Spleen (tissue), 11 donors: ENCODE measurements at regions not wholly inside any gene's neighbourhood (a gene's known extent, or its start where the extent isn't known, plus 50 kb on each side); places are given as distances from the start of the nearest gene placed in this dataset.

ENCODE experiments used
- DNase-seq: peaks from one replicate; pipeline ENCODE4 v3.0.0-alpha.2; 2020
- H3K27ac ChIP-seq, 8 donors: fragments of 200-600 bp; sonication (generic) in 7 of 8; 1 replicate in 4 of 8; 2 replicates in 4 of 8; pipeline versions ENCODE4 v1.5.0 to v1.8.0; 2016 to 2021; ENCODE audit warnings: inconsistent platforms in 4 of 8, mild to moderate bottlenecking in 4 of 8, moderate library complexity in 1 of 8
- H3K27me3 ChIP-seq, 7 donors: fragments of 200-600 bp; sonication (generic) in 6 of 7; replicated peaks in 1 of 7; 1 replicate in 4 of 7; 2 replicates in 3 of 7; pipeline versions ENCODE4 v1.5.0 to v1.8.0; 2016 to 2021; ENCODE audit warnings: inconsistent platforms in 3 of 7, mild to moderate bottlenecking in 1 of 7
- H3K36me3 ChIP-seq, 6 donors: fragments of 200-600 bp; sonication (generic) in 5 of 6; 1 replicate in 4 of 6; 2 replicates in 2 of 6; pipeline versions ENCODE4 v1.5.0 to v1.8.0; 2016 to 2021; ENCODE audit warnings: inconsistent platforms in 2 of 6
- H3K4me1 ChIP-seq, 6 donors: fragments of 200-600 bp; sonication (generic) in 5 of 6; 1 replicate in 3 of 6; 2 replicates in 3 of 6; pipeline versions ENCODE4 v1.5.0 to v1.8.0; 2016 to 2021; ENCODE audit warnings: inconsistent platforms in 3 of 6
- H3K4me3 ChIP-seq, 8 donors: fragments of 200-600 bp; sonication (generic) in 7 of 8; 1 replicate in 4 of 8; 2 replicates in 4 of 8; pipeline versions ENCODE4 v1.5.0 to v1.8.0; 2016 to 2021; ENCODE audit warnings: inconsistent platforms in 4 of 8, mild to moderate bottlenecking in 4 of 8, moderate library complexity in 2 of 8
- H3K9me3 ChIP-seq, 8 donors: fragments of 200-600 bp; sonication (generic) in 7 of 8; 1 replicate in 4 of 8; 2 replicates in 4 of 8; pipeline versions ENCODE4 v1.5.0 to v1.8.0; 2016 to 2021; ENCODE audit warnings: inconsistent platforms in 4 of 8
- CTCF ChIP-seq, 11 experiments: fragments of 200-600 bp in 7 of 11; fragments of 450-650 bp in 4 of 11; sonication (generic) in 4 of 11; IDR thresholded peaks in 8 of 11; conservative IDR thresholded peaks in 3 of 11; 1 replicate in 7 of 11; 2 replicates in 4 of 11; pipeline versions ENCODE4 v1.4.0 to v1.8.0; 2016 to 2021; ENCODE audit warnings: antibody characterized with exemption in 11 of 11, inconsistent platforms in 4 of 11, mild to moderate bottlenecking in 1 of 11
- POLR2A ChIP-seq, 3 donors: fragments of 450-650 bp; IDR thresholded peaks; one replicate each; pipeline ENCODE4 v1.5.1; 2017; ENCODE audit warnings: antibody characterized with exemption in 3 of 3, mild to moderate bottlenecking in 1 of 3
- POLR2AphosphoS5 ChIP-seq, 3 donors: sonication (generic); formaldehyde crosslinking; IDR thresholded peaks; one replicate each; pipeline ENCODE4 v1.5.1; 2017; ENCODE audit warnings: antibody characterized with exemption in 3 of 3
- WGBS, 5 donors: extraction: QIAGEN DNeasy Blood & Tissue Kit in 3 of 5; methylation state at CpG; one replicate each; pipeline versions ENCODE4 v1.1.5 to v1.1.7; 2013 to 2018; 5-methylcytosine and 5-hydroxymethylcytosine counted together
- intact Hi-C: fragments of 100-400 bp; cut with DNase I; formaldehyde crosslinking; loops from one replicate; pipeline ENCODE4 v1.15.0; 2023; ENCODE audit warnings: low total_unique reads
- donor health status: healthy with polysubstance abuse.
- donor health status: DM: no; HTN: no; CAD: no; lungs with moderate emphysema.
- donor health status: DM: no; HTN: no; CAD: no.
- donor health status: Bipolar disorder and iron deficiency.
- donor health status: healthy.
- donor health status: DM: no; HTN: no; CAD: no.
- donor health status: DM: yes; HTN: yes; CAD: no.

- intact Hi-C loops, result no loop called here
- no peak for DNase-seq
Observed at GRCh38 chr5:173507171-173507570, 109.3 kb downstream of the BOD1 start.

GRCh38 chr5:173505634-173506033 is 110.8 kb downstream of the BOD1 start:
- Histone ChIP-seq H3K27me3 (peaks cover 0 to 10% (median 0%) of the 10 kb centered on the region in 7 donors), H3K36me3 (no peaks in the 10 kb centered on the region), H3K27ac (no peak overlapping the region), H3K4me1 (no peaks in the 10 kb centered on the region), H3K9me3 (peaks cover 0 to 22% (median 11%) of the 10 kb centered on the region in 8 donors), H3K4me3 (no peak overlapping the region)
- TF ChIP-seq POLR2AphosphoS5 (IDR thresholded peaks at IDR 0.05), result no peak
- TF ChIP-seq POLR2A (IDR thresholded peaks at IDR 0.05), result no peak
- TF ChIP-seq CTCF (IDR thresholded peaks at IDR 0.05 in 8 of 11, conservative IDR thresholded peaks at IDR 0.05 in 3 of 11), result no peak
- no peak for DNase-seq
- 77 to 87% (median 82%) methylated on average over 3 of the region's 3 CpGs for WGBS, 5 donors
- intact Hi-C loops, result no loop called here

More at GRCh38 chr5:173507171-173507570, 109.3 kb downstream of the BOD1 start:
- Histone ChIP-seq H3K4me3 (no peak overlapping the region), H3K36me3 (no peaks in the 10 kb centered on the region), H3K9me3 (peaks cover 0 to 22% (median 11%) of the 10 kb centered on the region in 8 donors), H3K27ac (no peak overlapping the region), H3K4me1 (no peaks in the 10 kb centered on the region), H3K27me3 (peaks cover 0 to 14% (median 0%) of the 10 kb centered on the region in 7 donors)
- WGBS, 5 donors, result 80 to 89% (median 85%) methylated on average over 5 of the region's 5 CpGs
- TF ChIP-seq CTCF (IDR thresholded peaks at IDR 0.05 in 8 of 11, conservative IDR thresholded peaks at IDR 0.05 in 3 of 11), result no peak
- TF ChIP-seq POLR2A (IDR thresholded peaks at IDR 0.05), result no peak
- no peak for TF ChIP-seq POLR2AphosphoS5 (IDR thresholded peaks at IDR 0.05)

GRCh38 chr5:173501922-173502321 is 114.5 kb downstream of the BOD1 start:
- no peaks in the 10 kb centered on the region for H3K4me1 ChIP-seq
- H3K9me3 ChIP-seq, result peaks cover 0 to 22% (median 11%) of the 10 kb centered on the region in 8 donors
- peaks cover 0 to 13% (median 0%) of the 10 kb centered on the region in 7 donors for H3K27me3 ChIP-seq
- TF ChIP-seq POLR2A (IDR thresholded peaks at IDR 0.05) (no peak), POLR2AphosphoS5 (IDR thresholded peaks at IDR 0.05) (no peak), CTCF (IDR thresholded peaks at IDR 0.05 in 8 of 11, conservative IDR thresholded peaks at IDR 0.05 in 3 of 11) (no peak)
- intact Hi-C loops, result no loop called here
- no peak overlapping the region for H3K4me3 ChIP-seq
- 90 to 91% (median 91%) methylated on average over 12 of the region's 12 CpGs for WGBS, 5 donors
- no peak overlapping the region for H3K27ac ChIP-seq
- DNase-seq, result no peak
- no peaks in the 10 kb centered on the region for H3K36me3 ChIP-seq

- no peaks in the 10 kb centered on the region for H3K36me3 ChIP-seq
- 60 to 71% (median 62%) methylated on average over 8 of the region's 8 CpGs for WGBS, 5 donors
- TF ChIP-seq POLR2AphosphoS5 (IDR thresholded peaks at IDR 0.05) (no peak), CTCF (IDR thresholded peaks at IDR 0.05 in 8 of 11, conservative IDR thresholded peaks at IDR 0.05 in 3 of 11) (no peak), POLR2A (IDR thresholded peaks at IDR 0.05) (no peak)
- no peaks in the 10 kb centered on the region for H3K4me1 ChIP-seq
- no peak overlapping the region for H3K4me3 ChIP-seq
- intact Hi-C loops, result no loop called here
- H3K9me3 ChIP-seq, result peaks cover 0 to 16% (median 11%) of the 10 kb centered on the region in 8 donors
- H3K27ac ChIP-seq, result no peak overlapping the region
- H3K27me3 ChIP-seq, result peaks cover 0 to 13% (median 0%) of the 10 kb centered on the region in 7 donors
- no peak for DNase-seq
Observed at GRCh38 chr5:173501271-173501670, 115.2 kb downstream of the BOD1 start.
